ENCODE measurements at regions not wholly inside any gene's neighbourhood (a gene's known extent, or its start where the extent isn't known, plus 50 kb on each side); places are given as distances from the start of the nearest gene placed in this dataset.

DNA sequence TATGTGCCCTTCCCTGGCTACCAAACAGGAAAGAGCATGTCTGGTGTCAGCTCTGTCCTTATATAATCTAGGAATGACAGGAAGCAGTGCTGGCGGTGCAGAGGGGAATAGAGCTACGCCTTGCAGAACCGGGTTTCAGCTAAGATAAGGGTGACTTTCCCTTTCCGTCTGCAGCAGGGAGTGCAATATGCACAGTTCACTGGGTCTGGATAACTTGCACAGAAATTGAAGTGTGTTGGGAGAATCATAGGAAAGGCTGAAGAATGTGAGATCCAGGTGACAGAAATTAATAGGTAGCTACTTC, 90.0 kb upstream of the TSHZ3 start:
- 79% methylated on average over 4 of the region's 4 CpGs for WGBS (ENCODE audit: insufficient coverage)
- no peak overlapping the region for H3K27ac ChIP-seq (ENCODE audit: low read depth, low read length)
- no peaks in the 10 kb centered on the region for H3K9me3 ChIP-seq (ENCODE audit: control insufficient read depth, insufficient read depth, low read length)
- no peaks in the 10 kb centered on the region for H3K27me3 ChIP-seq (ENCODE audit: control insufficient read depth, insufficient read depth, low read length)
- H3K4me1 ChIP-seq (ENCODE audit: control insufficient read depth, insufficient read depth, low read length), result no peaks in the 10 kb centered on the region
- no peak overlapping the region for H3K4me3 ChIP-seq (ENCODE audit: low read depth, low read length)
- DNase-seq (ENCODE audit: low read depth in 4 of 6, low spot score in 6 of 6), result no peak
- H3K36me3 ChIP-seq (ENCODE audit: control insufficient read depth, insufficient read depth, low read length), result no peaks in the 10 kb centered on the region

DNA sequence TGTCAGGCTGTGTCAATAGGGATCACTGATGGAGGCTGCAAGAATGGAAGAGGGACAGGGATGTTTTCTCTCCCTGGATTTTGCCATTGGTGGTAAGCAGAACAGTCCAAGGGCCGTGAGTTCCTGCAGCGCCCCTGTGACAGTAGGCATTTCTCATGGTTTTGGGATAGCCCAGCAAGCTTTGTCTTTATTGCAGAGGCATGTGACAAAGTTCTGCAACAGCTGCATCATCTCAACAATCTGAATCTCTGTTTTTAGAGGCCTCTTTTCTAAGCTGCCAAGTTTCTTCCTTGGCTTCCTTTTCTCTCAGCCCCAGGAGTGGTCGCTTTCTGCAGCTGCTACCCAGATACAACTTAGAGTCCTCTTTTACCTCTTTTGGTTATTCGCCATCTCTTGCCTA, 95.7 kb upstream of the TSHZ3 start:
- H3K4me3 ChIP-seq (ENCODE audit: low read depth, low read length), result no peak overlapping the region
- peaks cover 8% of the 10 kb centered on the region for H3K9me3 ChIP-seq (ENCODE audit: control insufficient read depth, insufficient read depth, low read length)
- 100% methylated on average over 1 of the region's 4 CpGs for WGBS (ENCODE audit: insufficient coverage)
- no peaks in the 10 kb centered on the region for H3K4me1 ChIP-seq (ENCODE audit: control insufficient read depth, insufficient read depth, low read length)
- no peak overlapping the region for H3K27ac ChIP-seq (ENCODE audit: low read depth, low read length)
- no peaks in the 10 kb centered on the region for H3K27me3 ChIP-seq (ENCODE audit: control insufficient read depth, insufficient read depth, low read length)
- H3K36me3 ChIP-seq (ENCODE audit: control insufficient read depth, insufficient read depth, low read length), result no peaks in the 10 kb centered on the region
- no peak for DNase-seq (ENCODE audit: low read depth in 4 of 6, low spot score in 6 of 6)

- Histone ChIP-seq H3K27me3 (ENCODE audit: control insufficient read depth, insufficient read depth, low read length) (no peaks in the 10 kb centered on the region), H3K4me1 (ENCODE audit: control insufficient read depth, insufficient read depth, low read length) (no peaks in the 10 kb centered on the region), H3K36me3 (ENCODE audit: control insufficient read depth, insufficient read depth, low read length) (no peaks in the 10 kb centered on the region), H3K27ac (ENCODE audit: low read depth, low read length) (no peak overlapping the region), H3K9me3 (ENCODE audit: control insufficient read depth, insufficient read depth, low read length) (peaks cover 8% of the 10 kb centered on the region), H3K4me3 (ENCODE audit: low read depth, low read length) (no peak overlapping the region)
- no CpG with 5 or more reads among the region's 1 CpG for WGBS (ENCODE audit: insufficient coverage)
- no peak for DNase-seq (ENCODE audit: low read depth in 4 of 6, low spot score in 6 of 6)
Measured at GRCh38 chr19:31445406-31445805, 96.2 kb upstream of the TSHZ3 start.

DNA sequence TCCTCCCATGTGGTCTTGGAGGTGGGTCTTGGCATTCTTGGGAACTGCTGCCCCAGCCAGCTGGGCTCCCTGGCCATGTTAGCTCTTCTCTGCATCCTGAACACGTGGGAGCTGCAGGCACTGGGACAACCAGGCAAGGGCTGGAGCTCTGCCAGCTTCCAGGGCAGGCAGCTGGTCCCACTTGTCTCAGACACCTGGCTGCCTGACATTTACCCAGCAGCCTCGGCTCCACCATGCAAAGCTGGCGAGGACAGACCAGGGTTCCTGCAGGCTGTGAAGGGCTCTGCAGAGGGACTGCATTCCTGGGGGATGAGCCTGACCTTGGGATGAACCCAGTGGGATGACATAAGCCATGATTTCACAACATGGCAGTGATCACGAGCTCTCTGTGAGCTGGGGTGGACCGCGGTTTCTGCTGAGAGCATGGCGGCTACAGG, 99.0 kb upstream of the TSHZ3 start:
- peaks cover 8% of the 10 kb centered on the region for H3K9me3 ChIP-seq (ENCODE audit: control insufficient read depth, insufficient read depth, low read length)
- no peak overlapping the region for H3K27ac ChIP-seq (ENCODE audit: low read depth, low read length)
- H3K4me1 ChIP-seq (ENCODE audit: control insufficient read depth, insufficient read depth, low read length), result no peaks in the 10 kb centered on the region
- no peak overlapping the region for H3K4me3 ChIP-seq (ENCODE audit: low read depth, low read length)
- no peaks in the 10 kb centered on the region for H3K36me3 ChIP-seq (ENCODE audit: control insufficient read depth, insufficient read depth, low read length)
- 67% methylated on average over 7 of the region's 7 CpGs for whole genome bisulfite sequencing (ENCODE audit: insufficient coverage)
- peak in 2 of 6 donors; percentile 61 to 75 for DNase-seq (ENCODE audit: low read depth in 4 of 6, low spot score in 6 of 6)
- no peaks in the 10 kb centered on the region for H3K27me3 ChIP-seq (ENCODE audit: control insufficient read depth, insufficient read depth, low read length)

DNA sequence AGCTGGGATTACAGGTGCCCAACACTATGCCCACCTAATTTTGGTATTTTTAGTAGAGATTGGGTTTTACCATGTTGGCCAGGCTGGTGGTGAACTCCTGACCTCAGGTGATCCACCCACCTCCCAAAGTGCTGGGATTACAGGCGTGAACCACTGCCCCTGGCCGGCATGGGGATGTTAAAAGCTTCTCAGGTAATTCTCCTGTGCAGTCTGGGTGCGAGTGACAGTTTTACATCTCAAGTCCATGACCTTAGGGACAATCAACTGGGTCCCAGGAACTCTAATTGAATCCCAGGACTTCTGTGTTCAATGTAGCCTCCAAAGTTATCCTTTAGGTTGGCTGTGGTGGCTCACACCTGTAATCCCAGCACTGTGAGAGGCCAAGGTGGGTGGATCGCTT, 100.1 kb upstream of the TSHZ3 start:
- Histone ChIP-seq H3K9me3 (ENCODE audit: control insufficient read depth, insufficient read depth, low read length) (peaks cover 8% of the 10 kb centered on the region), H3K27me3 (ENCODE audit: control insufficient read depth, insufficient read depth, low read length) (no peaks in the 10 kb centered on the region), H3K4me1 (ENCODE audit: control insufficient read depth, insufficient read depth, low read length) (no peaks in the 10 kb centered on the region), H3K36me3 (ENCODE audit: control insufficient read depth, insufficient read depth, low read length) (no peaks in the 10 kb centered on the region), H3K4me3 (ENCODE audit: low read depth, low read length) (no peak overlapping the region), H3K27ac (ENCODE audit: low read depth, low read length) (no peak overlapping the region)
- DNase-seq (ENCODE audit: low read depth in 4 of 6, low spot score in 6 of 6), result no peak
- WGBS (ENCODE audit: insufficient coverage), result 100% methylated on average over 3 of the region's 4 CpGs

GRCh38 chr19:31450696-31451095, 101.5 kb upstream of the TSHZ3 start:
- WGBS (ENCODE audit: insufficient coverage), result 90% methylated on average over 4 of the region's 5 CpGs
- H3K4me3 ChIP-seq (ENCODE audit: low read depth, low read length), result no peak overlapping the region

DNA sequence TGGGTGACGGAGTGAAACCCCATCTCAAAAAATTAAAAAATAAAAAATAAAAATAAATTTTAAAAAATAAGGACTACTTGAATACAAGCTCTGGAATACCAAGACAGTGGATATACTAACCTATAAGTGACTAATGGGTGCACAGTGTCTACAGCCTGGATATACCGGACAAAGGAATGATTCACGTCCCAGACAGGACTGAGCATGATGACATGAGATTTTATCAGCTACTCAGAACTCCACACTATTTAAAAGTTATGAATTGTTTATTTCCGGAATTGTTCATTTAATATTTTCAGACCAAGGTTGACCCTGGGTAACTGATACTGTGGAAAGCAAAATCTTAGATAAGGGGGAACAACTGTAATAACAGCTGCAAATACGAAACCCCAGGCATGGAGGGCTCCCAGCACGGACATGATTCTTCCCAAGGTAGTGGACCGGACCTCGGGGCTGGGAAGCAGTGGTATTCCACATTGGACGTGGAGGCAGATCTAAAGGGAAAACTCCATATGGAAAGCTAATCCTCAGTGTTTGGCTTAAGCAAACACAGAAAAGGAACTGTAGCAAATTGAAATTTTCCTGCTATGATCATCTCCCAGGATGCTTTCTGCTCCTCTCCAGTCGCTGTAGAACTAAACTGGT, 102.6 kb upstream of the TSHZ3 start:
- Histone ChIP-seq H3K9me3 (ENCODE audit: control insufficient read depth, insufficient read depth, low read length) (no peaks in the 10 kb centered on the region), H3K4me3 (ENCODE audit: low read depth, low read length) (no peak overlapping the region), H3K36me3 (ENCODE audit: control insufficient read depth, insufficient read depth, low read length) (no peaks in the 10 kb centered on the region), H3K27me3 (ENCODE audit: control insufficient read depth, insufficient read depth, low read length) (no peaks in the 10 kb centered on the region), H3K4me1 (ENCODE audit: control insufficient read depth, insufficient read depth, low read length) (no peaks in the 10 kb centered on the region), H3K27ac (ENCODE audit: low read depth, low read length) (no peak overlapping the region)
- 90% methylated on average over 5 of the region's 10 CpGs for WGBS (ENCODE audit: insufficient coverage)
- no peak for DNase-seq (ENCODE audit: low read depth in 4 of 6, low spot score in 6 of 6)

More at GRCh38 chr19:31450696-31451095, 101.5 kb upstream of the TSHZ3 start:
- no peaks in the 10 kb centered on the region for H3K9me3 ChIP-seq (ENCODE audit: control insufficient read depth, insufficient read depth, low read length)
- no peaks in the 10 kb centered on the region for H3K36me3 ChIP-seq (ENCODE audit: control insufficient read depth, insufficient read depth, low read length)
- no peaks in the 10 kb centered on the region for H3K27me3 ChIP-seq (ENCODE audit: control insufficient read depth, insufficient read depth, low read length)
- no peak for DNase-seq (ENCODE audit: low read depth in 4 of 6, low spot score in 6 of 6)
- H3K27ac ChIP-seq (ENCODE audit: low read depth, low read length), result no peak overlapping the region
- no peaks in the 10 kb centered on the region for H3K4me1 ChIP-seq (ENCODE audit: control insufficient read depth, insufficient read depth, low read length)

- DNase-seq (ENCODE audit: low read depth in 4 of 6, low spot score in 6 of 6), result no peak
- H3K27ac ChIP-seq (ENCODE audit: low read depth, low read length), result no peak overlapping the region
- H3K4me3 ChIP-seq (ENCODE audit: low read depth, low read length), result no peak overlapping the region
- H3K36me3 ChIP-seq (ENCODE audit: control insufficient read depth, insufficient read depth, low read length), result no peaks in the 10 kb centered on the region
- H3K9me3 ChIP-seq (ENCODE audit: control insufficient read depth, insufficient read depth, low read length), result no peaks in the 10 kb centered on the region
- H3K27me3 ChIP-seq (ENCODE audit: control insufficient read depth, insufficient read depth, low read length), result no peaks in the 10 kb centered on the region
- 71% methylated on average over 1 of the region's 3 CpGs for WGBS (ENCODE audit: insufficient coverage)
- no peaks in the 10 kb centered on the region for H3K4me1 ChIP-seq (ENCODE audit: control insufficient read depth, insufficient read depth, low read length)
Measured at GRCh38 chr19:31459430-31459829, 110.2 kb upstream of the TSHZ3 start.

GRCh38 chr19:31461814-31462539, 112.7 kb upstream of the TSHZ3 start:
- H3K27ac ChIP-seq (ENCODE audit: low read depth, low read length), result no peak overlapping the region
- no peaks in the 10 kb centered on the region for H3K27me3 ChIP-seq (ENCODE audit: control insufficient read depth, insufficient read depth, low read length)
- WGBS (ENCODE audit: insufficient coverage), result 93% methylated on average over 3 of the region's 3 CpGs
- no peaks in the 10 kb centered on the region for H3K36me3 ChIP-seq (ENCODE audit: control insufficient read depth, insufficient read depth, low read length)
- H3K9me3 ChIP-seq (ENCODE audit: control insufficient read depth, insufficient read depth, low read length), result no peaks in the 10 kb centered on the region
- DNase-seq (ENCODE audit: low read depth in 4 of 6, low spot score in 6 of 6), result peak in 1 of 6 donors; percentile 18
- H3K4me1 ChIP-seq (ENCODE audit: control insufficient read depth, insufficient read depth, low read length), result no peaks in the 10 kb centered on the region
- no peak overlapping the region for H3K4me3 ChIP-seq (ENCODE audit: low read depth, low read length)

Measured in spinal cord (tissue), 9 donors.